ENCODE measurements at regions not wholly inside any gene's neighbourhood (a gene's known extent, or its start where the extent isn't known, plus 50 kb on each side); places are given as distances from the start of the nearest gene placed in this dataset.

GRCh38 chr12:63326260-63326659 lies 175.3 kb upstream of the AVPR1A start:
- TF ChIP-seq, protein P1, sequence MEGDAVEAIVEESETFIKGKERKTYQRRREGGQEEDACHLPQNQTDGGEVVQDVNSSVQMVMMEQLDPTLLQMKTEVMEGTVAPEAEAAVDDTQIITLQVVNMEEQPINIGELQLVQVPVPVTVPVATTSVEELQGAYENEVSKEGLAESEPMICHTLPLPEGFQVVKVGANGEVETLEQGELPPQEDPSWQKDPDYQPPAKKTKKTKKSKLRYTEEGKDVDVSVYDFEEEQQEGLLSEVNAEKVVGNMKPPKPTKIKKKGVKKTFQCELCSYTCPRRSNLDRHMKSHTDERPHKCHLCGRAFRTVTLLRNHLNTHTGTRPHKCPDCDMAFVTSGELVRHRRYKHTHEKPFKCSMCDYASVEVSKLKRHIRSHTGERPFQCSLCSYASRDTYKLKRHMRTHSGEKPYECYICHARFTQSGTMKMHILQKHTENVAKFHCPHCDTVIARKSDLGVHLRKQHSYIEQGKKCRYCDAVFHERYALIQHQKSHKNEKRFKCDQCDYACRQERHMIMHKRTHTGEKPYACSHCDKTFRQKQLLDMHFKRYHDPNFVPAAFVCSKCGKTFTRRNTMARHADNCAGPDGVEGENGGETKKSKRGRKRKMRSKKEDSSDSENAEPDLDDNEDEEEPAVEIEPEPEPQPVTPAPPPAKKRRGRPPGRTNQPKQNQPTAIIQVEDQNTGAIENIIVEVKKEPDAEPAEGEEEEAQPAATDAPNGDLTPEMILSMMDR (IDR thresholded peaks at IDR 0.05), result no peak
- TF ChIP-seq POLR2A (IDR thresholded peaks at IDR 0.05) (no peak), EP300 (IDR thresholded peaks at IDR 0.05) (no peak)
